ENCODE measurements at regions not wholly inside any gene's neighbourhood (a gene's known extent, or its start where the extent isn't known, plus 50 kb on each side); places are given as distances from the start of the nearest gene placed in this dataset.

GRCh38 chr6:168834801-168835200 lies 393.8 kb downstream of the SMOC2 start:
- in situ Hi-C loops (cut with MboI; ENCODE audit: low pct_unique_long_range_greater_than_20kb, low sequenced_read_pairs, unreplicated experiment), result no loop called here
- TF ChIP-seq CTCF (IDR thresholded peaks at IDR 0.05; ENCODE audit: extremely low read depth, insufficient read depth, missing control alignments), result no peak
- DNase-seq (ENCODE audit: low spot score), result no peak

GRCh38 chr6:168834042-168834587 lies 393.1 kb downstream of the SMOC2 start:
- no peak for DNase-seq (ENCODE audit: low spot score)
- in situ Hi-C loops (cut with MboI; ENCODE audit: low pct_unique_long_range_greater_than_20kb, low sequenced_read_pairs, unreplicated experiment), result no loop called here
- TF ChIP-seq CTCF (IDR thresholded peaks at IDR 0.05; ENCODE audit: extremely low read depth, insufficient read depth, missing control alignments), result no peak

GRCh38 chr6:168828800-168829199 lies 387.8 kb downstream of the SMOC2 start:
- no peak for TF ChIP-seq CTCF (IDR thresholded peaks at IDR 0.05; ENCODE audit: extremely low read depth, insufficient read depth, missing control alignments)
- no peak for DNase-seq (ENCODE audit: low spot score)
- in situ Hi-C loops (cut with MboI; ENCODE audit: low pct_unique_long_range_greater_than_20kb, low sequenced_read_pairs, unreplicated experiment), result no loop called here

- no peak for TF ChIP-seq CTCF (IDR thresholded peaks at IDR 0.05; ENCODE audit: extremely low read depth, insufficient read depth, missing control alignments)
- in situ Hi-C loops (cut with MboI; ENCODE audit: low pct_unique_long_range_greater_than_20kb, low sequenced_read_pairs, unreplicated experiment), result no loop called here
- DNase-seq (ENCODE audit: low spot score), result no peak
Measured at GRCh38 chr6:168828035-168828434, 387.1 kb downstream of the SMOC2 start.

GRCh38 chr6:168827586-168827871 lies 386.5 kb downstream of the SMOC2 start:
- no peak for DNase-seq (ENCODE audit: low spot score)
- in situ Hi-C loops (cut with MboI; ENCODE audit: low pct_unique_long_range_greater_than_20kb, low sequenced_read_pairs, unreplicated experiment), result no loop called here
- no peak for TF ChIP-seq CTCF (IDR thresholded peaks at IDR 0.05; ENCODE audit: extremely low read depth, insufficient read depth, missing control alignments)

GRCh38 chr6:168826726-168827585 lies 386.0 kb downstream of the SMOC2 start:
- no peak for DNase-seq (ENCODE audit: low spot score)
- in situ Hi-C loops (cut with MboI; ENCODE audit: low pct_unique_long_range_greater_than_20kb, low sequenced_read_pairs, unreplicated experiment), result no loop called here
- no peak for TF ChIP-seq CTCF (IDR thresholded peaks at IDR 0.05; ENCODE audit: extremely low read depth, insufficient read depth, missing control alignments)
